Right kidney (tissue), 1 donor: ENCODE measurements at regions not wholly inside any gene's neighbourhood (a gene's known extent, or its start where the extent isn't known, plus 50 kb on each side); places are given as distances from the start of the nearest gene placed in this dataset.

ENCODE experiments used
- DNase-seq: peaks from one replicate; pipeline ENCODE4 v3.0.0-alpha.2; 2016

DNA sequence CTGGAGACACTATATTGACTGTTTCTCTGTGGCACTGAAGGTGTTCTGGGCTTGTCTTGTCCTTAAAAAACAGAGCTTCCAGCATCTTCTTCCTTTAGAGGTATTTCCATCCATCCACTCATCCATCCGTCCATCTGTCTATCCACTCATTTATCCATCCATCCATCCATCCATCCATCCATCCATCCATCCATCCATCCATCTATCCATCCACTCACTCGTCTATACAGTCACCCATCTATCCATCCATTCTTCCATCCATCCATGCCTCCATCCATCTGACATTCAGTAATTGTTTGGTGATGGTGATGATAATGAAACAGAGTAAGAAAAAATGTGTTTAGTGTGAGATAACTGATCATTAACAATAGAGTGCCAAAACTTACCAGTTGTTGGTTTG lies 334.8 kb downstream of the NSG2 start:
- DNase-seq = no peak

DNA sequence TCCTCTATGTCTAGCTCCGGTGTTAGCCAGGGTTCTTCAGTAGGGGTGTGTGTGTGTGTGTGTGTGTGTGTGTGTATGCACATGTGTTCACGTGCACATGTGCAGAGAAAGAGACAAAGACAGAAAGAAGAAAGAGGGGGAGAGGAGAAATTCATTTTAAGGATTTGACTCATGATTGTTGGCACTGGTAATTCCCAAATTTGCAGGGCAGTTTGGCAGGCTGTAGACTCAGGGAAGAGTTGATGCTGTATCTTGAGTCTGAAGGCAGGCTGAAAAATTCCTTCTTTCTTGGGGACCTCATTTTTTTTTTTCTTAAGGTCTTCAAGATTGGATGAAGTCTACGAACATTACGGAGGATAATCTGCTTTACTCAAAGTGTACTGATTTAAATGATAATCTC lies 335.7 kb downstream of the NSG2 start:
- no peak for DNase-seq

GRCh38 chr5:174383210-174384167 lies 338.0 kb downstream of the NSG2 start:
- DNase-seq = no peak

- no peak for DNase-seq
These were observed 339.0 kb downstream of the NSG2 start for GRCh38 chr5:174384509-174384947.

- no peak for DNase-seq
These were observed 338.1 kb upstream of the MSX2 start for GRCh38 chr5:174386306-174386705.

DNA sequence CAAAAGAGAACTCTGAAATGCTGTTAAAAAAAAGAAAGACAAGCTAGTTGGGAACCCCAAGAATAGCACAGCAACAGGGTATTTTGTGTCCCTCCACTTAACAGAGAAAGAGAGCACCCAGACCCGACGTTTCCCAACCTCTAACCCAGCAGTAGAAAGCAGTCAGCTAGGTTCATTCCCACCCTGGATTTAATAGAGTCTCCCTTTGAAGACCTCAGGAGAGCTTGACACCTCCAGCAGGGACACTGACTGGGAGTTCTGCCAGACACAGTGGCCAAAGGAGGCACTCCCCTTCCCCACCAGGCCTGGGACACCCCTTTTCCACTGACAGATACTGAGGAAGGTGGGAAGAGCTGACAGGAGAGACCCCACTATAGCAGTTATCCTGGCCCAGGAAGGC lies 337.5 kb upstream of the MSX2 start:
- no peak for DNase-seq

GRCh38 chr5:174387448-174387847 lies 336.9 kb upstream of the MSX2 start:
- no peak for DNase-seq

- DNase-seq = no peak
These were observed 331.5 kb upstream of the MSX2 start for GRCh38 chr5:174392892-174393291.

GRCh38 chr5:174396541-174396940 lies 327.8 kb upstream of the MSX2 start:
- DNase-seq = no peak

- no peak for DNase-seq
These were observed 327.2 kb upstream of the MSX2 start for GRCh38 chr5:174397206-174397605.

DNA sequence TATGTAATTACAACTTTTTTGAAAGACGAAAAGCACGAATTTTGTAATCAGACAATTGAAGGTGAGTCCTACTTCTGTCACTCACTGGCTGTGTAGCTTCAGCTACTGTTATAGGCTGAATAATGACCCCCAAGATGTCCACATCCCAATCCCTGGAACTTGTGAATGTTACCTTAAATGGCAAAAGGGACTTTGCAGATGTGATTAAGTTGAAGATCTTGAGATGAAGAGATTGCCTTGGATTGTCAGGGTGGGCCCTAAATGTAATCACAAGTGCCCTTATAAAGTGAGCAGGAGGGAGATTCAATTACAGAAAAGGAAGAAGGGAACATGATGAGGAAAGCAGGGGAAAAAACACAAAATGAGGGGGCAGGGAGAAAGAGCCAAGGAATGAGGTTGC lies 326.2 kb upstream of the MSX2 start:
- no peak for DNase-seq

- DNase-seq = no peak
These were observed 325.0 kb upstream of the MSX2 start for GRCh38 chr5:174399411-174399810.

DNA sequence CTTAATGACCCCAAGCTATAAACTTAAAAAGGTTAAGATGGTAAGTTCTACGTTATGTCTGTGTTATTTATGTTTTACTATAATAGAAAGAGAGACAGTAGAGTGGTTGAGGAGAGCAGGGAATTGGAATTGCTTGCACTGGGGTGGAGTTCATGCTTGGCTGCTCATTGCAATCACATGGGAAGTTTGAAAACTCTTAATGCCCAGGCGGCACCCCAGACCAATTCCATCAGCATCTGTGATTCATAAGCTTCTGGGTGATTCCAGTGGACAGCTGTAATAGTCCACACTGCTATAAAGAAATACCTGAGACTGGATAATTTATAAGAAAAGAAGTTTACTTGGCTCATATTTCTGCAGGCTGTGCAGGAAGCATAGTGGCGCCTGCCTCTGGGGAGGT lies 323.9 kb upstream of the MSX2 start:
- DNase-seq = no peak

DNA sequence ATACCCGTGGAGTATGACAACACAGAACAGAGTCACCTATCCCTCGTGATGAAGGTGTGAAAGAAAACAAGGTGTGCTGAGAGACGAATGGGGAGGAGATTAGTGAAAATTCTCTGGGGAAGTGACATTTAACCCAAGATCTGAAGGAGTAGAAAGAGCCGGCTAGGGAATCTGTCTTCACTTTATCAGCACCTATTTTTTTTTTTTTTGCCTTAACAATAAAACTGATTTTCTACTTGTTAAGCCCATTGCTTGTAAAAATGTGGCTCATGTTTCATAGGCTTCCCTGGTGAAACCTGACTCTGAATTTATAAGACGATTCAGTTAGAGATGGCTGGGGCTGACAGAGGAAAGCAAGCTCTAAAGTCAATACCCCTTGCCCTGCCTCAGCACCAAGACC lies 322.6 kb upstream of the MSX2 start:
- DNase-seq = no peak

DNA sequence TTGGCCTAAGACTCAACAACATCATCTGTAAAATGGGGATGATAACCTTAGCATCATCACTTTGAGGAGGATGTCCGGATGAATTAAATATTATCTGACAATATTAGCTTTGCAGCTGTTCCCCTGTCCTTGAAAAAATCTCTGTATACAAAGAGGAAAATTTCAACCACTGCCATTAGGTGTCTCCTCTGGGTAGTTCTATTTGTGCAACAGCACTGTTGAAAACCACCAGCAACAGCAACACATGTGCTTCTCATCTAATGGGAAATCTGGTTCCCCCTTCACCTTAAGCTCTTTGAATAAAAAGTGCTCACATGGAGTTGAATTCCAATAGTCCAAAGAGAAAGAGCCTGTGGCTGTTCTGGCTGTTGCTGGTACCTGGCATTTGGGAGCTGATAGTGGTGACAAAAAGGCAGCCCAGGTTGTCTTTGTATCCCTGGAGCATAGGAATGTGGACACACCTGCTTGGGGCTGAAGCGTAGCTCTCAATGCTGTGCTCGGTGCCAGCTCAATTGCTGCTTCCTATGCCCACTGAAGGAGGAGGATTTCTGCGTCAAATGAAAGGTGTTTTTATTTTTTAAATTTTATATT lies 322.1 kb upstream of the MSX2 start:
- DNase-seq = no peak

- no peak for DNase-seq
These were observed 319.5 kb upstream of the MSX2 start for GRCh38 chr5:174404848-174405247.

GRCh38 chr5:174409070-174409469 lies 315.3 kb upstream of the MSX2 start:
- no peak for DNase-seq

DNA sequence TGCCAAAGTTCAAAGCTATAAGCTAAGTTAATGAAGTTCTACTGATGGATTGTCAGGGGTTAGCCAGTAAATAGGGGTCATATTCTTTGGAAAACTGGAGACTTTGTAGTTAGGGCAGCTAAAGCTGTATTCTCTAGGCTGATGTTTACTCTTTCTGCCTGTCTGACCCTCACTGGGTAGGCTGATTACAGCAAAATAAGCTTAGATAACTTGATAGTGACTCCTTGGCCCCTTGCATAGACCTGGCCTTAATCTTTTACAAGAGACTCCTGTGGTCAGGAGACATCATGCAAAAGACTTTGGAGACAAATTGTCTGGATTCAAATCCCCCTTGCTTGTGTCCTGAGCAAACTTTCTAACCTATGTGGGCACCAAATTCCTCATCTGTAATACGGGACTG lies 314.4 kb upstream of the MSX2 start:
- DNase-seq = no peak

GRCh38 chr5:174410716-174411478 lies 313.5 kb upstream of the MSX2 start:
- no peak for DNase-seq

DNA sequence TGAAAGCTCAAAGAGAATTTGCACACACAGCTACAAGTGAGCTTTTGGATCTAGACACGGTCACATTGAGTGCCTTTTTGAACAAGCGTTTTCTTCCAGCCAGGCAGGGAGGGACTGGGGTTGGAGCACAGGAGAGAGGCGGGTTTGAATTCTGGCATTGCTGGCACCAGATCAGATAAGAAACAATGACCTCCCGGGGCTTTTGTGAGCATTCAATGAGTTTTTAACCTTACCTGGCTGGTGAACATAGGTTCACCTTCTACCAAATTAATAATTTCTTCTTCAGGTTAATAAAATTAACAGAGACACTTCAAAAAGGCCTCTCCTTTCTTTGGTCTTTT lies 312.9 kb upstream of the MSX2 start:
- no peak for DNase-seq

DNA sequence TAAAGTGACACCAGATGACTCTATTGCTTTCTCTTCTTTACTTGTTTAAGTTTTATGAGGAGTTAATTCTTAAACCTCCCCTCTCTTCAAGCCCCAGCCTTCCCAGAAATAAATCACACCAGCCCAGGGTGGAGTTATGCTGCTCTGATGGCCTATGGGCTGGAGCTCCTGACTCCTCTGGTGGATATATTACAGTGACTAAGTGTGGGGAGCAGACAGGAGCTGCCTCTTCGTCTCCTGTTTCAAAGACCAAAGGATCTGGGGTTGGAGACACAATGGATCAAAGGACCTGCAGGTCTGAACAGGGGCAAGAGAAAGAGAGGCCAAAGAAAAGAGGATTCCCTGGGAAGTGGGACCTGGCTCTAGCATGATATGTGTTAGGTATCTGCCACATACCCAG lies 312.0 kb upstream of the MSX2 start:
- DNase-seq = peak; percentile 17

DNA sequence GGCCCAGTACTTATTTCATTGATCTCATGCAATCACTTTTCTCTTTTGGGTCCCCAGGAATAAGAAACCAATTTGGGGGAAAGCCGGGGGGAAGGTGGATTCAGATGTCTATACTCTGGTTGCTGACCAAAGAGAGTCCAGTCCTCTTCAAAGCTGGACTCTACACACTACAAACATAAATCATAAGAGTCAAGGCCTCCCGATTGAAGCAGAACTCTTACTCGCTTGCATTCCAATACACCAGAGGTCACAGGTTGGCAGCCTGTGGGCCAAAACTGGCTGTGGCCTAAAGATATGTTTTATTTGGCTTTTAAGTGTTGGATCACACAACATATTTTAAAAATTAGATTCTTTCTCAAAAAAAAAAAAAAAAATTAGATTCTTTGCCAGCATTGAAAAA lies 311.4 kb upstream of the MSX2 start:
- DNase-seq = no peak

- DNase-seq = no peak
These were observed 310.6 kb upstream of the MSX2 start for GRCh38 chr5:174413567-174414314.
